ENCODE measurements at regions not wholly inside any gene's neighbourhood (a gene's known extent, or its start where the extent isn't known, plus 50 kb on each side); places are given as distances from the start of the nearest gene placed in this dataset.

DNA sequence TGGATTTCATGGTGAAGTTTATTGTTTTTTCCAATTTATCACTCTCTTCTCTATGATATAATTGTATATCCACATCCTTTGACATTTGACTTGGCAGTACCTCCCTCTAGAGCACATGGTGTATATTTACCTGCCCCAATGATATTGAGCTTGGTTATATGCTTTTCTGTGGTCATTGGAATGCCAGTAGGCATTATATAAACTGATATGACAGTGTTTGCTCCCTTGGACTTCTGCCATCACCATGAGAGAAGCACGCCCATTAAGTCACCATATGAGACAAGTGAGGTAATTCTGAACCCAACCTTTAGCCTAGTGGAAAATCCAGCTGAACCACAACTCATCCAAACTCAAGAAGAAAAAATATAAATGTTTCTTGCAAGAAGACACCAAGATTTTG lies 2761.5 kb downstream of the ARAP2 start:
- TF ChIP-seq, protein P1, sequence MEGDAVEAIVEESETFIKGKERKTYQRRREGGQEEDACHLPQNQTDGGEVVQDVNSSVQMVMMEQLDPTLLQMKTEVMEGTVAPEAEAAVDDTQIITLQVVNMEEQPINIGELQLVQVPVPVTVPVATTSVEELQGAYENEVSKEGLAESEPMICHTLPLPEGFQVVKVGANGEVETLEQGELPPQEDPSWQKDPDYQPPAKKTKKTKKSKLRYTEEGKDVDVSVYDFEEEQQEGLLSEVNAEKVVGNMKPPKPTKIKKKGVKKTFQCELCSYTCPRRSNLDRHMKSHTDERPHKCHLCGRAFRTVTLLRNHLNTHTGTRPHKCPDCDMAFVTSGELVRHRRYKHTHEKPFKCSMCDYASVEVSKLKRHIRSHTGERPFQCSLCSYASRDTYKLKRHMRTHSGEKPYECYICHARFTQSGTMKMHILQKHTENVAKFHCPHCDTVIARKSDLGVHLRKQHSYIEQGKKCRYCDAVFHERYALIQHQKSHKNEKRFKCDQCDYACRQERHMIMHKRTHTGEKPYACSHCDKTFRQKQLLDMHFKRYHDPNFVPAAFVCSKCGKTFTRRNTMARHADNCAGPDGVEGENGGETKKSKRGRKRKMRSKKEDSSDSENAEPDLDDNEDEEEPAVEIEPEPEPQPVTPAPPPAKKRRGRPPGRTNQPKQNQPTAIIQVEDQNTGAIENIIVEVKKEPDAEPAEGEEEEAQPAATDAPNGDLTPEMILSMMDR (IDR thresholded peaks at IDR 0.05; ENCODE audit: insufficient read depth in 1 of 2, low read depth in 1 of 2, low read length in 1 of 2, severe bottlenecking in 1 of 2, unreplicated experiment in 1 of 2): no peak
- POLR2A ChIA-PET: no interaction called here
- CTCF ChIA-PET: no interaction called here
- intact Hi-C loops (cut with micrococcal nuclease; ENCODE audit: unreplicated experiment): no loop called here
- DNase-seq: no peak
- Mint-ChIP-seq H3K4me1 (ENCODE audit: low read depth, unreplicated experiment) (no peaks in the 10 kb centered on the region), H3K27ac (ENCODE audit: unreplicated experiment) (no peak overlapping the region), H3K4me3 (ENCODE audit: unreplicated experiment) (no peak overlapping the region), H3K27me3 (ENCODE audit: insufficient read depth, unreplicated experiment) (no peaks in the 10 kb centered on the region), H3K36me3 (ENCODE audit: insufficient read depth, unreplicated experiment) (no peaks in the 10 kb centered on the region), H3K9me3 (ENCODE audit: unreplicated experiment) (no peaks in the 10 kb centered on the region)
- H3K36me3 ChIP-seq (ENCODE audit: control insufficient read depth, insufficient read depth, low read length): no peaks in the 10 kb centered on the region
- H3K9me3 ChIP-seq: no peaks in the 10 kb centered on the region
- H3K4me1 ChIP-seq: no peaks in the 10 kb centered on the region
- no peak overlapping the region for H3K4me3 ChIP-seq (ENCODE audit: low read depth, low read length)
- H3K27me3 ChIP-seq (replicated peaks; ENCODE audit: control insufficient read depth, insufficient read depth, low read length): no peaks in the 10 kb centered on the region
- no TSS peak for BruUV-seq (replicated peaks)

DNA sequence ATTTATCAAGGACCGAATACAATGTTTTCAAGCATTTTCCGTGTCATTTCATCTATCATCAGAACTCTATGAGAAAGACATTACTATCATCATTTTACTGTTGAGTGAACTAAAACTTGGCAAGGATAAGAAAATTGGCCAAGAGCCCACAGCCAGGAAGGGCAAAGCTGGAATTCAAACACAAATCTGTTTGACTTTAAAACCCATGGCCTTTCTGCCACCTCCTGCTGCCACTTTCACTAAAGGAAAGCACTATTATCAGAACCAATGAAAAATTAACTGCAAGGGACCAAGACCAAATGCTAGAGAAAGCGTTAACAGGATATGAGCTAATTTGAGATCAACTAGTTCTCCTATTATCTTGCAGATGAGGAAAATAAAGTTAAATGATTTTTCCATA lies 2759.2 kb downstream of the ARAP2 start:
- Histone ChIP-seq H3K36me3 (ENCODE audit: control insufficient read depth, insufficient read depth, low read length) (no peaks in the 10 kb centered on the region), H3K4me3 (ENCODE audit: low read depth, low read length) (no peak overlapping the region), H3K27me3 (replicated peaks; ENCODE audit: control insufficient read depth, insufficient read depth, low read length) (no peaks in the 10 kb centered on the region), H3K4me1 (no peaks in the 10 kb centered on the region), H3K9me3 (no peaks in the 10 kb centered on the region)
- no peaks in the 10 kb centered on the region for H3K4me1 Mint-ChIP-seq (ENCODE audit: low read depth, unreplicated experiment)
- ChIA-PET POLR2A (no interaction called here), CTCF (no interaction called here)
- TF ChIP-seq, protein P1 (IDR thresholded peaks at IDR 0.05; ENCODE audit: insufficient read depth in 1 of 2, low read depth in 1 of 2, low read length in 1 of 2, severe bottlenecking in 1 of 2, unreplicated experiment in 1 of 2): no peak
- DNase-seq: no peak
- H3K27ac Mint-ChIP-seq (ENCODE audit: unreplicated experiment): no peak overlapping the region
- intact Hi-C loops (cut with micrococcal nuclease; ENCODE audit: unreplicated experiment): no loop called here
- H3K27me3 Mint-ChIP-seq (ENCODE audit: insufficient read depth, unreplicated experiment): no peaks in the 10 kb centered on the region
- H3K9me3 Mint-ChIP-seq (ENCODE audit: unreplicated experiment): no peaks in the 10 kb centered on the region
- H3K36me3 Mint-ChIP-seq (ENCODE audit: insufficient read depth, unreplicated experiment): no peaks in the 10 kb centered on the region
- BruUV-seq (replicated peaks): no TSS peak
- H3K4me3 Mint-ChIP-seq (ENCODE audit: unreplicated experiment): no peak overlapping the region

DNA sequence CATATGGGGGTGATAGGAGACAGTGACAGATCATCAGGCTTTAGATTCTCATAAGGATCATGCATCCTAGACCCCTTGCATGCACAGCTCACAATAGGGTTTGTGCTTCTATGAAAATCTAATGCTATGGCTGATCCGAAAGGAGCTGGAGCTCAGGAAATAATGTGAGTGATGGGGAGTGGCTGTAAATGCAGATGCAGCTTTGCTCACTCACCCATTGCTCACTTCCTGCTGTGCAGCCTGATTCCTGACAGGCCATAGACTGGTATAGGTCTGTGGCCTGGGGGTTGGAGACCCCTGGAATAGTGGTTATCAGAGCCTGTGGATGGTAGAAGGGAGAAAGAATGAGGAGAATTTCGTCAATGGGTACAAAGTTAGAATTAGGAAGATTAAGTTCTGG lies 2751.1 kb downstream of the ARAP2 start:
- Histone ChIP-seq H3K4me3 (ENCODE audit: low read depth, low read length) (no peak overlapping the region), H3K4me1 (no peaks in the 10 kb centered on the region), H3K27me3 (replicated peaks; ENCODE audit: control insufficient read depth, insufficient read depth, low read length) (no peaks in the 10 kb centered on the region), H3K36me3 (ENCODE audit: control insufficient read depth, insufficient read depth, low read length) (no peaks in the 10 kb centered on the region), H3K9me3 (no peaks in the 10 kb centered on the region)
- CTCF ChIA-PET: no interaction called here
- Mint-ChIP-seq H3K27ac (ENCODE audit: unreplicated experiment) (no peak overlapping the region), H3K9me3 (ENCODE audit: unreplicated experiment) (no peaks in the 10 kb centered on the region), H3K27me3 (ENCODE audit: insufficient read depth, unreplicated experiment) (no peaks in the 10 kb centered on the region), H3K4me3 (ENCODE audit: unreplicated experiment) (no peak overlapping the region), H3K36me3 (ENCODE audit: insufficient read depth, unreplicated experiment) (no peaks in the 10 kb centered on the region), H3K4me1 (ENCODE audit: low read depth, unreplicated experiment) (no peaks in the 10 kb centered on the region)
- no TSS peak for BruUV-seq (replicated peaks)
- DNase-seq: no peak
- POLR2A ChIA-PET: no interaction called here
- TF ChIP-seq, protein P1 (IDR thresholded peaks at IDR 0.05; ENCODE audit: insufficient read depth in 1 of 2, low read depth in 1 of 2, low read length in 1 of 2, severe bottlenecking in 1 of 2, unreplicated experiment in 1 of 2): no peak
- intact Hi-C loops (cut with micrococcal nuclease; ENCODE audit: unreplicated experiment): no loop called here

All from Caco-2 (cell line).